HepG2 (cell line): ENCODE measurements at regions not wholly inside any gene's neighbourhood (a gene's known extent, or its start where the extent isn't known, plus 50 kb on each side); places are given as distances from the start of the nearest gene placed in this dataset.
A peak's percentile ranks its signal among the peaks of the same experiment; 100 is the strongest.

Experiments used
- ATAC-seq: fragments of 200-7000 bp; cut with Tn5 transposase; 3 replicates; pipeline ENCODE4 v1.9.1; 2020; ENCODE audit warnings: mild to moderate bottlenecking, moderate library complexity
- BruUV-seq: library from RNA; stranded (reverse); fragments of 400-500 nt; replicated peaks from 2 replicates; lab custom pipeline; 2021; lab: Mats Ljungman, UMichigan
- CTCF ChIA-PET: fragments of 300-600 bp; formaldehyde crosslinking; extraction: SDS; loops from one replicate; lab custom pipeline; 2021; ENCODE audit warnings: low total read pairs, inconsistent platforms, low intra/inter-chr PET ratio; lab: Yijun Ruan, JAX
- POLR2A ChIA-PET: fragments of 350-600 bp; sonication (Branson Sonifier 250); formaldehyde crosslinking; loops from one replicate; lab custom pipeline; 2020; ENCODE audit warnings: antibody characterized with exemption, inconsistent platforms; lab: Yijun Ruan, JAX
- DNase-seq: peaks from one replicate; pipeline ENCODE4 v3.0.0-alpha.2; 2015; ENCODE audit warnings: low spot score
- FAIRE-seq: peaks from 3 replicates; lab custom pipeline; 2011; peaks lifted over from hg19 to GRCh38; lab: Jason Lieb, UNC
- H2AFZ ChIP-seq: one replicate; pipeline ENCODE4 v1.6.1; 2011; ENCODE audit warnings: low read length, inconsistent platforms
- H3K27ac ChIP-seq: fragments of 300-600 bp; 3 replicates; pipeline ENCODE4 v1.8.0; 2011; ENCODE audit warnings: mixed run types, mild to moderate bottlenecking, mixed read lengths, low read length, inconsistent platforms; ENCODE audit not compliant: insufficient read depth; ENCODE audit errors: extremely low read length
- H3K27me3 ChIP-seq, 2 experiments: fragments of 200-600 bp in 1 of 2; 2 replicates in 1 of 2; 3 replicates in 1 of 2; pipeline versions ENCODE4 v1.6.0 to v1.8.0; 2011; ENCODE audit warnings: low read length in 2 of 2, mild to moderate bottlenecking in 2 of 2, moderate library complexity in 2 of 2, inconsistent platforms in 1 of 2; ENCODE audit not compliant: insufficient read depth in 2 of 2, control insufficient read depth in 1 of 2
- H3K36me3 ChIP-seq, 2 experiments: fragments of 200-600 bp in 1 of 2; replicated peaks in 1 of 2; 2 replicates in 1 of 2; 3 replicates in 1 of 2; pipeline versions ENCODE4 v1.5.1 to v1.8.0; 2011; ENCODE audit warnings: low read length in 2 of 2, inconsistent platforms in 1 of 2; ENCODE audit not compliant: insufficient read depth in 2 of 2, control insufficient read depth in 1 of 2
- H3K4me1 ChIP-seq: 2 replicates; pipeline ENCODE4 v1.5.1; 2012; ENCODE audit warnings: low read length, inconsistent platforms; ENCODE audit not compliant: insufficient read depth
- H3K4me2 ChIP-seq: 2 replicates; pipeline ENCODE4 v1.6.0; 2011; ENCODE audit warnings: low read depth, low read length, inconsistent platforms
- H3K4me3 ChIP-seq, 3 experiments: fragments of 200-600 bp in 1 of 3; sonication (generic), shearing (Covaris generic) in 1 of 3; replicated peaks in 1 of 3; 2 replicates each; pipeline ENCODE4 v1.5.1; 2011 to 2016; ENCODE audit warnings: low read length in 3 of 3, inconsistent platforms in 2 of 3, low read depth in 2 of 3, mild to moderate bottlenecking in 2 of 3, control low read depth in 1 of 3, mixed read lengths in 1 of 3; ENCODE audit not compliant: insufficient read depth in 1 of 3
- H3K79me2 ChIP-seq: one replicate; pipeline ENCODE4 v1.6.1; 2011; ENCODE audit warnings: low read length, inconsistent platforms; ENCODE audit not compliant: insufficient read depth
- H3K9ac ChIP-seq: 2 replicates; pipeline ENCODE4 v1.6.0; 2011; ENCODE audit warnings: mild to moderate bottlenecking, low read depth, low read length, inconsistent platforms; ENCODE audit not compliant: insufficient read depth
- H3K9me3 ChIP-seq: 2 replicates; pipeline ENCODE4 v1.5.1; 2012; ENCODE audit warnings: mild to moderate bottlenecking, low read length
- H4K20me1 ChIP-seq: 2 replicates; pipeline ENCODE4 v1.6.0; 2011; ENCODE audit warnings: inconsistent platforms, mild to moderate bottlenecking, low read length, moderate library complexity; ENCODE audit not compliant: insufficient read depth
- CEBPB ChIP-seq: IDR thresholded peaks from 2 replicates; pipeline ENCODE4 v1.6.1; 2011; ENCODE audit warnings: low read depth, low read length, improper control_type of control experiment, borderline replicate concordance
- FOXO1 ChIP-seq: sonication (generic); formaldehyde crosslinking; IDR thresholded peaks from 2 replicates; pipeline ENCODE4 v1.4.0; 2020; ENCODE audit warnings: missing genetic modification reagents
- GLI4 ChIP-seq: sonication (generic); formaldehyde crosslinking; IDR thresholded peaks from 2 replicates; pipeline ENCODE4 v1.5.1; 2020; ENCODE audit warnings: missing genetic modification reagents, mild to moderate bottlenecking, moderate library complexity, borderline replicate concordance
- HIVEP1 ChIP-seq: sonication (generic); formaldehyde crosslinking; IDR thresholded peaks from 2 replicates; pipeline ENCODE4 v1.4.0; 2020; ENCODE audit warnings: mild to moderate bottlenecking, missing genetic modification reagents
- NCOA1 ChIP-seq: sonication (generic); formaldehyde crosslinking; IDR thresholded peaks from 2 replicates; pipeline ENCODE4 v1.9.0; 2021; ENCODE audit warnings: missing genetic modification reagents
- POLR2AphosphoS5 ChIP-seq: IDR thresholded peaks from 2 replicates; pipeline ENCODE4 v1.6.1; 2012; ENCODE audit warnings: low read depth, low read length
- SSRP1 ChIP-seq: IDR thresholded peaks from 2 replicates; pipeline ENCODE4 v1.6.1; 2016; ENCODE audit warnings: control low read depth
- ZNF136 ChIP-seq: sonication (generic); formaldehyde crosslinking; IDR thresholded peaks from 2 replicates; pipeline ENCODE4 v1.8.1; 2022; ENCODE audit warnings: low read depth, mild to moderate bottlenecking, moderate library complexity, missing genetic modification reagents
- ZNF234 ChIP-seq: sonication (generic); formaldehyde crosslinking; conservative IDR thresholded peaks from 2 replicates; pipeline ENCODE4 v1.5.1; 2020; ENCODE audit warnings: mild to moderate bottlenecking, missing genetic modification reagents
- ZNF264 ChIP-seq: sonication (generic); formaldehyde crosslinking; IDR thresholded peaks from 2 replicates; pipeline ENCODE4 v1.4.0; 2020; ENCODE audit warnings: missing genetic modification reagents
- ZNF672 ChIP-seq: sonication (generic); formaldehyde crosslinking; IDR thresholded peaks from 2 replicates; pipeline ENCODE4 v1.8.1; 2022; ENCODE audit warnings: missing genetic modification reagents
- ZNF709 ChIP-seq: sonication (generic); formaldehyde crosslinking; IDR thresholded peaks from 2 replicates; pipeline ENCODE4 v1.5.0; 2020; ENCODE audit warnings: mild to moderate bottlenecking, missing genetic modification reagents
- ZNF790 ChIP-seq: sonication (generic); formaldehyde crosslinking; IDR thresholded peaks from 2 replicates; pipeline ENCODE4 v1.8.0; 2022; ENCODE audit warnings: missing genetic modification reagents, mild to moderate bottlenecking, borderline replicate concordance
- WGBS: methylation state at CpG from one replicate; pipeline ENCODE4 v1.1.6; 2017; ENCODE audit warnings: low lambda C conversion rate; 5-methylcytosine and 5-hydroxymethylcytosine counted together
- in situ Hi-C: cut with HindIII; loops from 2 replicates; pipeline ENCODE4 v1.10.0; 2017; ENCODE audit warnings: low pct_unique_long_range_greater_than_20kb; ENCODE audit not compliant: extremely low pct_ligation_motif_present
- intact Hi-C: fragments of 100-400 bp; cut with micrococcal nuclease; formaldehyde crosslinking; loops from one replicate; pipeline ENCODE4 v1.10.0; 2022; ENCODE audit not compliant: unreplicated experiment
- TF ChIP-seq, protein P1 (sequence below): IDR thresholded peaks from 2 replicates; pipeline ENCODE4 v1.6.1; 2016; ENCODE audit warnings: low read depth

DNA sequence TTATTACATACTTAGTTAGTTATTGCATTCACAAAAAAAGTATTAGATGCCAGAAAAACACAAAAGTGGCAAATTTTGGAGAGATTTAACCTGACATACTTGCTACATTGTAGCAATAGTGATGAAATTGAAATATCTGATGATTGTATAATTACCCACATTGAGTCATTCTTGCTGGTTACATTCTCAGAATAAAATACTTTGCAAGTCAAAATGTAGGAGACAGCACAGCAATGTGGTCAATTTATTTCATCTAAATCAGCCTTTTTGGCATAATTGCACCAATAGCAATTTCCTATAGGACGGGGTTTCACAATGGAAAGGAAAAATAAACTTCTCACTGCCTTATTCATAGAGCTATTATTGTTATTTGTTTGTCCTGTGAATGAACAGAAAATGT is 125.0 kb upstream of the ETV6 start (continued):
- TF ChIP-seq ZNF790 (CRISPR knock-in tag) (no peak), ZNF264 (CRISPR knock-in tag) (no peak)
- TF ChIP-seq, all 625 proteins: peak for 0

DNA sequence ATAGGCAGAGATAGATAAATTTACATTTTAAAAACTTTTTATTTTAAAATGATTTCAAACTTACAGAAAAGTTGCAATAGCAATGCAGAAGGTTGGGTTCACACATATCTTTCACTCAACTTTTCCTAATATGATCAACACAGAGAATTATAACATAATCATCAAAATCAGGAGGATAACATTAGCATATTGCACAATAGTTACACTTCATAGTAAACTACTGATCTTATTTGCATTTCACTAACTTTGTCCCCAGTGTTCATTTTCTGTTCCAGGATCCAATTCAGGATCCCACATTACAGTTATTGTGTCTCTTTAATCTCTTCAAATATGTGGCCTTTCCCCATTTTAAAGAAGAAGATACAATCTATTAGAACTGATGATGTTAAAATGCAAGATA is 115.4 kb upstream of the ETV6 start:
- DNase-seq = no peak
- no peak overlapping the region for H3K27ac ChIP-seq
- no peaks in the 10 kb centered on the region for H3K36me3 ChIP-seq
- no peak for ATAC-seq
- FAIRE-seq = no peak
- TF ChIP-seq CEBPB (peak; percentile 74; the same call in 1 of the 2 replicates), ZNF234 (CRISPR knock-in tag) (no peak)
- TF ChIP-seq, all 625 proteins: peak for 1
- intact Hi-C loops (no loop called here), in situ Hi-C loops (no loop called here)
- Histone ChIP-seq H3K9me3 (no peaks in the 10 kb centered on the region), H3K79me2 (no peaks in the 10 kb centered on the region), H3K9ac (no peak overlapping the region), H3K4me1 (no peaks in the 10 kb centered on the region), H2AFZ (no peak overlapping the region), H3K4me2 (no peak overlapping the region), H3K27me3 (peaks cover 0 to 5% of the 10 kb centered on the region in 2 experiments; a peak in 2 of 5 replicates), H3K4me3 (no peak overlapping the region), H4K20me1 (no peaks in the 10 kb centered on the region)
- POLR2A ChIA-PET = no interaction called here
- CTCF ChIA-PET = no interaction called here
- no TSS peak for BruUV-seq

DNA sequence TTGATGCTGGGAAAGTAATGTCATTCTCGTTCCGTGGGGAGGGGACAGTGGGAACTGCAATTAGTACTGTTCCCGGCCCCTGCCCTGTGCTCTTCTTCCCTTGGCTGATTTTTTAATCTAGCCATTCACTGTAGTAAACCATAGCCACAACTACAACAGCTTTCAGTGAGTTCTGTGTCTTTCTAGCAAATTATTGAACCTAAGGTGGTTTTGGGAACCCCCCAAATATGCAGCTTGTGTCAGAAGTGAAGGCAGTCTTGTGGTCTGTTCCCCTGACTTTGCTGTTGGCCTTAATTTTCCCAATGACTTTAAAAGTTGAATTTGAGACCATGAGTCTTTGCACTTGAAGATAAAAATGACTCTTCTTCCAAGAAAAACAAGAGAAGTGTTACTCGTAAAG is 114.3 kb upstream of the ETV6 start:
- ChIA-PET CTCF (no interaction called here), POLR2A (no interaction called here)
- BruUV-seq = no TSS peak
- ATAC-seq (no peak), DNase-seq (no peak), FAIRE-seq (no peak)
- Histone ChIP-seq H4K20me1 (no peaks in the 10 kb centered on the region), H3K9ac (no peak overlapping the region), H2AFZ (no peak overlapping the region), H3K4me1 (no peaks in the 10 kb centered on the region), H3K36me3 (no peaks in the 10 kb centered on the region), H3K4me3 (no peak overlapping the region), H3K79me2 (no peaks in the 10 kb centered on the region)
- 5% methylated on average over 3 of the region's 4 CpGs for WGBS
- TF ChIP-seq, protein P1, sequence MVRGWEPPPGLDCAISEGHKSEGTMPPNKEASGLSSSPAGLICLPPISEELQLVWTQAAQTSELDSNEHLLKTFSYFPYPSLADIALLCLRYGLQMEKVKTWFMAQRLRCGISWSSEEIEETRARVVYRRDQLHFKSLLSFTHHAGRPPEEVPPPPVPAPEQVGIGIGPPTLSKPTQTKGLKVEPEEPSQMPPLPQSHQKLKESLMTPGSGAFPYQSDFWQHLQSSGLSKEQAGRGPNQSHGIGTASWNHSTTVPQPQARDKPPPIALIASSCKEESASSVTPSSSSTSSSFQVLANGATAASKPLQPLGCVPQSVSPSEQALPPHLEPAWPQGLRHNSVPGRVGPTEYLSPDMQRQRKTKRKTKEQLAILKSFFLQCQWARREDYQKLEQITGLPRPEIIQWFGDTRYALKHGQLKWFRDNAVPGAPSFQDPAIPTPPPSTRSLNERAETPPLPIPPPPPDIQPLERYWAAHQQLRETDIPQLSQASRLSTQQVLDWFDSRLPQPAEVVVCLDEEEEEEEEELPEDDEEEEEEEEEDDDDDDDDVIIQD (CRISPR knock-in tag) = no peak
- no peak for TF ChIP-seq FOXO1 (CRISPR knock-in tag)
- TF ChIP-seq GLI4 (CRISPR knock-in tag) = no peak
- TF ChIP-seq HIVEP1 = no peak
- TF ChIP-seq ZNF672 (CRISPR knock-in tag) = no peak
- no peak for TF ChIP-seq SSRP1 (CRISPR knock-in tag)
- no peak for TF ChIP-seq ZNF709 (CRISPR knock-in tag)
- no peak for TF ChIP-seq NCOA1 (CRISPR knock-in tag)
- no peak for TF ChIP-seq ZNF136 (CRISPR knock-in tag)
- TF ChIP-seq POLR2AphosphoS5 = no peak
- TF ChIP-seq, all 625 proteins: peak for 0
- Histone ChIP-seq H3K27ac (no peak overlapping the region), H3K9me3 (no peaks in the 10 kb centered on the region), H3K27me3 (peaks cover 0 to 5% of the 10 kb centered on the region in 2 experiments; a peak in 2 of 5 replicates), H3K4me2 (no peak overlapping the region)
- intact Hi-C loops = no loop called here
- in situ Hi-C loops = no loop called here
